ENCODE measurements at regions not wholly inside any gene's neighbourhood (a gene's known extent, or its start where the extent isn't known, plus 50 kb on each side); places are given as distances from the start of the nearest gene placed in this dataset.

DNA sequence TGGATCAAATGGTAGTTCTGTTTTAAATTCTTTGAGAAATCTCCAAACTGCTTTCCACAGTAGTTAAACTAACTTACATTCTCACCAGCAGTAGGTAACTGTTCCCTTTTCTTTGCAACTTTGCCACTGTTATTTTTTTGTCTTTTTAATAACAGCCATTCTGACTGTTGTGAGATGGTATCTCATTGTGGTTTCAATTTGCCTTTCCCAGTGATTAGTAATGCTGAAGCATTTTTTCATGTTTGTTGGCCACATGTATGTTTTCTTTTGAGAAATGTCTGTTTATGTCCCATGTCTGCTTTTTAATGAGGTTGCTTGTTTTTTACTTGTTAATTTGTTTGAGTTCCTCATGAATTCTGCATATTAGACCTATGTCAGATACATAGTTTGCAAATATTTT is 198.8 kb downstream of the RAB28 start:
- TF ChIP-seq, protein P1, sequence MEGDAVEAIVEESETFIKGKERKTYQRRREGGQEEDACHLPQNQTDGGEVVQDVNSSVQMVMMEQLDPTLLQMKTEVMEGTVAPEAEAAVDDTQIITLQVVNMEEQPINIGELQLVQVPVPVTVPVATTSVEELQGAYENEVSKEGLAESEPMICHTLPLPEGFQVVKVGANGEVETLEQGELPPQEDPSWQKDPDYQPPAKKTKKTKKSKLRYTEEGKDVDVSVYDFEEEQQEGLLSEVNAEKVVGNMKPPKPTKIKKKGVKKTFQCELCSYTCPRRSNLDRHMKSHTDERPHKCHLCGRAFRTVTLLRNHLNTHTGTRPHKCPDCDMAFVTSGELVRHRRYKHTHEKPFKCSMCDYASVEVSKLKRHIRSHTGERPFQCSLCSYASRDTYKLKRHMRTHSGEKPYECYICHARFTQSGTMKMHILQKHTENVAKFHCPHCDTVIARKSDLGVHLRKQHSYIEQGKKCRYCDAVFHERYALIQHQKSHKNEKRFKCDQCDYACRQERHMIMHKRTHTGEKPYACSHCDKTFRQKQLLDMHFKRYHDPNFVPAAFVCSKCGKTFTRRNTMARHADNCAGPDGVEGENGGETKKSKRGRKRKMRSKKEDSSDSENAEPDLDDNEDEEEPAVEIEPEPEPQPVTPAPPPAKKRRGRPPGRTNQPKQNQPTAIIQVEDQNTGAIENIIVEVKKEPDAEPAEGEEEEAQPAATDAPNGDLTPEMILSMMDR (IDR thresholded peaks at IDR 0.05; ENCODE audit: poor library complexity, severe bottlenecking) = no peak
- TF ChIP-seq POLR2AphosphoS5 (IDR thresholded peaks at IDR 0.05) (no peak), RAD21 (conservative IDR thresholded peaks at IDR 0.05) (no peak), MXI1 (conservative IDR thresholded peaks at IDR 0.05; ENCODE audit: poor library complexity, severe bottlenecking) (no peak), EP300 (conservative IDR thresholded peaks at IDR 0.05; ENCODE audit: poor library complexity, severe bottlenecking) (no peak), EZH2 (IDR thresholded peaks at IDR 0.05; ENCODE audit: borderline replicate concordance, insufficient read depth, low read length, poor library complexity, severe bottlenecking) (no peak), TAF1 (IDR thresholded peaks at IDR 0.05; ENCODE audit: low read depth) (no peak)
